ENCODE measurements at regions not wholly inside any gene's neighbourhood (a gene's known extent, or its start where the extent isn't known, plus 50 kb on each side); places are given as distances from the start of the nearest gene placed in this dataset.
"Not testable (repeated sequence)": the region's sequence is repeated elsewhere in the genome, so short reads cannot be mapped to it uniquely, and the experiment has no call there.

GRCh38 chr15:20100604-20101270 lies 440.9 kb downstream of the GOLGA6L6 start:
- not testable (repeated sequence) for DNase-seq (ENCODE audit: low read depth in 2 of 2)

DNA sequence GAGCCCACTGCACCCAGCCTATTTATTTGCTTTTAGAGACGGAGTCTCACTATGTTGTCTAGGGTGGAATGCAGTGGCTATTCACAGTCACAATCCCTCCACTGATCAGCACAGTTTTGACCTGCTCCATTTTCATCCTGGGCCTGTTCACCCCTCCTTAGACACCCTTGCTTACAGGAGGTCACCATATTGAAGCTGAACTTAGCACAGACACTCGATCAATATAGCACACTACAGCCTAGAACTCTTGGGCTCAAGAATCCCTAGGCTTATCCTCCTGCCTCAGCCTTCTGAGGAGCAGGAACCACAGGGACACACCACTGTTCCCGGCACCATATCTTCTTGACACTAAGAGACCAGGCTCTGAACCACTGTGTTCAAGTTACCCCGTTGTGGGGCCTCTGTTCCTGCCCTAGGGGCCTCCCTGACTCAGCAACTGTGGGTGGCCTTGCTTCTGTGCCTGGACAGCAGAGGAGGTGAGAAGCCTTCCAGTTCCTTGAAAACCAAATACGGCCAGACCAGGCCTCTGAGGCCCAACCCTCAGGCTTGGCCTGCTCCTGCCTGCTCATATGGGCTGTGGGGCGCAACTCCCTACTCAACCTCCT lies 445.8 kb downstream of the GOLGA6L6 start:
- not testable (repeated sequence) for DNase-seq (ENCODE audit: low read depth in 2 of 2)

DNA sequence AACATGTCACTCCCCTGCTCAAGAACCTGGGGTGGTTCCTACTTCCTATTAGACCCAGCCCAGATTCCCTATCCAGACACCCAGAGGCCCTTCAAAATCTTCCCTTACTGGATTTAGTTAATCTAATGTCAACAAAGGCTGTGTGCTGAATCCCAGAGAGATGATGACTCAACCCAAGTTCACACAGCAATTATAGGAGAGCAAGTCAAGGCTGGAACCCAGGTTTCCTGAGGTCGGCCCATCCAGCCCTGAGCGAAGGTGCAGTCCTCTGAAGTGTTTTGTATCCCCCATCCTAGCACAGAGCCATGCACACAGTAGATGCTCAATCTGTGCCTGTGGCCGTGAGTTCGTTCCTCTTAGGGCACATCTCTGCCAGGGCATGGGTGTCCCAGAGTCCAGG lies 452.1 kb downstream of the GOLGA6L6 start:
- not testable (repeated sequence) for DNase-seq (ENCODE audit: low read depth in 2 of 2)

- not testable (repeated sequence) for DNase-seq (ENCODE audit: low read depth in 2 of 2)
These were observed 457.6 kb downstream of the GOLGA6L6 start for GRCh38 chr15:20084026-20084425.

DNA sequence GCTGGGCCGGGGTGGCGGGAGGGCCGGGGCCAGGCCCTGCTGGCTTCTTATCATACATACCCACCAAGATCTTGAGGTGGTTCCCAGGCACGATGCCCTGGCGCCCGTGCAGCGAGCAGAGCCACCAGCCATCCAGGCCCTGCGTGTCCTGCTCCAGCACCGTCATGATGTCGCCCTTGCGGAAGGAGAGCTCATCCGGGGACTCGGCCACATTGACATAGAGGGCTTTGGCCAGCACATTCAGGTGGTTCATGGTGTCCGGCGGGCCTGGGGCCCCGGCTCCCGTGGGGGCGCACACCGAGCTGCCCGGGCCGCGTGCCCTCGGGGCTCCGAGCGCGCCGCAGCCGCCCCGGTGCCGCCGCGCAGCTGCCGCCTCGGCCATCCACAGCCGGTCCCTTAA lies 467.5 kb downstream of the GOLGA6L6 start:
- DNase-seq (ENCODE audit: low read depth in 2 of 2), result not testable (repeated sequence)

GRCh38 chr15:20069043-20069442 lies 472.6 kb downstream of the GOLGA6L6 start:
- not testable (repeated sequence) for DNase-seq (ENCODE audit: low read depth in 2 of 2)

- DNase-seq (ENCODE audit: low read depth in 2 of 2), result not testable (repeated sequence)
These were observed 475.4 kb downstream of the GOLGA6L6 start for GRCh38 chr15:20066173-20066572.

DNA sequence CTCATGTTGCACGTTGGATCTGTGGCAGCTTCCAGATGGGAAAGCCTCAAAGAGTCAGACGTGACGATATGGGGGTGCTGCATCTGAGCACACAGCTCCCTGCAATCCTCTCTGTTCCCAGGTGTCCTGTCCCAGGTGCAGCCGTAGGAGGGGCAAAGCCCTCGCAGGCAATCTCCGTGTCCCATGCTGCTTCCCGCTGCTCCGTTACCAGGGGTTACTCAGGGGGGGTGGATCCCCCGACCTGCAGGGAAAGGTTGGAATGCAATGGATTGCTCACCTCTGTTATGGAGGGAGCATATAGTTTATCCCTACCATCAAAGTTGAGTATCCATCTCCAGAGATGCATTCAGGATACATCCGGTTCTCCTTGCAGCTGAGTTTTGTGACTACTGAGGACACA lies 476.1 kb downstream of the GOLGA6L6 start:
- DNase-seq (ENCODE audit: low read depth in 2 of 2), result not testable (repeated sequence)

GRCh38 chr15:20063167-20063566 lies 478.4 kb downstream of the GOLGA6L6 start:
- DNase-seq (ENCODE audit: low read depth in 2 of 2), result not testable (repeated sequence)

- DNase-seq (ENCODE audit: low read depth in 2 of 2), result not testable (repeated sequence)
These were observed 480.8 kb downstream of the GOLGA6L6 start for GRCh38 chr15:20060838-20061237.

DNA sequence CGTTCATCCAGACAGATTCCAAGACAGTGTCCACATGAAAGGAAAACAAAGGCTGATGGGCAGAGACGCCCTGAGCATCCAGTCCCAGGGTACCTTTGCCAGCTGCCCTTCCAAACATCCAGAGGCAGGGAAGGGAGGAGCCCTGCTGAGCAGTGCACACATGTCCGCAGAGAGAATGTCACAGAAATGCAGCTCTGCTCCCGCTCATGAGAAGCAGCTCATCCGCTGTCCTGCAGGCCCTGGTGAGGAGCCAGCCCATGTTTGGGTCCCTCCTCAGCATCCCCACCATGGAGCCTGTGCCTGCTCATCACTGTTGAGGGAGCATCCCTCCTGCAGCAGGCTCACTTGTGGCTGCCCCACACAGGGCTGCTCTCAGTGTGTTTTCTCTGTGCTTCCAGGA lies 484.7 kb downstream of the GOLGA6L6 start:
- not testable (repeated sequence) for DNase-seq (ENCODE audit: low read depth in 2 of 2)

DNA sequence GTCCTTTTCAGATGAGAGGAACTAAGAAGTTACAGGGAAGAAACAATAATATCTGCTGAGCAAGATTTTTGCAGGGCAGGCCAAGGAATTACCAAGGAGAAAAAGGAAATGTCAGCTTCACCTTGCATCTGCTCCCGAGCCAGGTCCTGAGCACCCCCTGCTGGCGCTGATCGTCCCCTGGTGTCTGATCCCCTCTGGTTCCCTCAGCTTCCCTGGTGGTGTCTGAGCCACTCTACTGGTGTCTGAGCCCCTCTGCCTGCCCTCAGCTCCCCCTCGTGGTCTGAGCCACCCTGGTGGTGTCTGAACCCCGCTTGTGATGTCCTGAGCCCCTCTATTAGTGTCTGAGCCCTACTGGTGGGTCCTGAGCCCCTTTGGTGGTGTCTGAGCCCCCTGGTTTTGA lies 485.7 kb downstream of the GOLGA6L6 start:
- DNase-seq (ENCODE audit: low read depth in 2 of 2), result not testable (repeated sequence)

- DNase-seq (ENCODE audit: low read depth in 2 of 2), result not testable (repeated sequence)
These were observed 493.4 kb downstream of the GOLGA6L6 start for GRCh38 chr15:20048189-20048588.

DNA sequence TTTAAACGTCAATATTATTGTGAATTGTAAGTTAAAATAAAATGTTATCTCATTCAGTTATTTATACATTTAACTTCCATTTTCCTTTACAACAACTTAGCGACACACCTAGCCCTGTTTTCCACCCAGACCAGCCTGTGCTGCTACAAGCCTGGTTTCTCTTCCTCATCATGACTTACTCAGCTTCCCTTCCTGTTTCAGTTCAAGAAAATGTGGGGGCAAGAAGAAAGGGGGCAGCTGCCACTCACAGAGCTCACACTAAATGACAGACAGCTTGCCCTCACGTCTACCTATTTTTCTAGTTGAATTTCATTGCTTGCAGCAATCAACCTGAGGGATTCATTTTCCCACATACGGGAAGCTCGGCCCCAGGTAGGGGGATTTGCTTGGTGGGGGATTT lies 496.4 kb downstream of the GOLGA6L6 start:
- not testable (repeated sequence) for DNase-seq (ENCODE audit: low read depth in 2 of 2)

DNA sequence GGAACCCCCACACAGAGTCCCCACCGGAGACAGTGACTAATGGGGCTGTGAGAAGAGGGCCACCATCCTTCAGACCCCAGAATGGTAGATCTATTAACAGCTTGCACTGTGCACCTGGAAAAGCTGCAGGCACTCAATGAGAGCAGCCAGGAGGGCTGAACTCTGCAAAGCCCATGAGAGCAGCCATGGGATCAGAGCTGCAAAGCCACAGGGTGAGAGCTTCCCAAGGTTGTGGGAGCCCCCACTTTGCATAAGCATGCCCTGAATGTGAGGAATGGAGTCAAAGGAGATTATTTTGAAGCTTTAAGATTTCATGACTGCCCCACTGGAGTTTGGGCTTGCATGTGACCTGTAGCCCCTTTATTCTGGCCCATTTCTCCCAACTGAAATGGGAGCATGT lies 500.9 kb downstream of the GOLGA6L6 start:
- not testable (repeated sequence) for DNase-seq (ENCODE audit: low read depth in 2 of 2)

GRCh38 chr15:20025040-20025439 lies 516.6 kb downstream of the GOLGA6L6 start:
- DNase-seq (ENCODE audit: low read depth in 2 of 2), result not testable (repeated sequence)

- DNase-seq (ENCODE audit: low read depth in 2 of 2), result not testable (repeated sequence)
These were observed 519.3 kb downstream of the GOLGA6L6 start for GRCh38 chr15:20022349-20022748.

DNA sequence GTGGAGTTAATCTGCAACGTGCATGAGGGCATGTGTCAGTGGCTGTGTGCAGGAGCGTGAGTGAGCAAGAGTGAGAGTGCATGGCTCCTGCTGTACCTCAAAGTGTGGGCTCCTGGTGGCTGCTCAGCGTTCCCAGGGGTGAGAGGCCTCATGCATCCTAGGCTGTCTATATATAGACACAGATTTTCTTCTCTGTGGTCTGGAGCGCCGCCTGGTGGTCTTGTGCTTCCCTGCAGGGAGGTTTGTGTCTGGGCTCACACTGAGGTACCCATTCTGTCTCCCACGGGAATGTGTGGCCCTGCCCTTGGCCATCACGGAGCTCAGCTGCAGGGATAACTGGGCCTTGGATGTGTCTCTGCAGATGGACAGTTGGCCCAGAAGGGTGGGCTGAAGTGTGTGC lies 520.2 kb downstream of the GOLGA6L6 start:
- not testable (repeated sequence) for DNase-seq (ENCODE audit: low read depth in 2 of 2)

DNA sequence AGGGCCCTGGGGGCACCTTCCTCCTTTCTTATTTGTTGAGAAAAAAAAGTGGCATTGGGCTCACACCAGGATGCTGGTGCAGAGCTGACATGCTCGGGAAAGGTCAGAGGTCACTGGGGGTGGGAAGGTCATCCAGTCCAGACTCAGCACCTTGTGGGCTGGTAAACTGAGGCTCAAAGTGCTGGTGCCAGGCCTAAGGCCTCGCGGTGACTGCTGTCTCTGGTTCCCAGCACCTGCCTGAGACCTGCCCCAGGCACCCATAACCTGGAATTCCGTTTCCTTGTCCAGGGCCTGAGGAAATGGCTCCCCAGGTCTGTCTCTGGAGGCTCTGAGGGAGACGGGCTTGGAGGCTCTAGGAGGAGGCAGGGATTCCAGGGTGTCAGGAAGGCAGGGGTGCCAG lies 521.0 kb downstream of the GOLGA6L6 start:
- not testable (repeated sequence) for DNase-seq (ENCODE audit: low read depth in 2 of 2)

GRCh38 chr15:20019758-20020157 lies 521.8 kb downstream of the GOLGA6L6 start:
- not testable (repeated sequence) for DNase-seq (ENCODE audit: low read depth in 2 of 2)

GRCh38 chr15:20017581-20017980 lies 524.0 kb downstream of the GOLGA6L6 start:
- DNase-seq (ENCODE audit: low read depth in 2 of 2), result not testable (repeated sequence)

- not testable (repeated sequence) for DNase-seq (ENCODE audit: low read depth in 2 of 2)
These were observed 524.7 kb downstream of the GOLGA6L6 start for GRCh38 chr15:20016941-20017340.

DNA sequence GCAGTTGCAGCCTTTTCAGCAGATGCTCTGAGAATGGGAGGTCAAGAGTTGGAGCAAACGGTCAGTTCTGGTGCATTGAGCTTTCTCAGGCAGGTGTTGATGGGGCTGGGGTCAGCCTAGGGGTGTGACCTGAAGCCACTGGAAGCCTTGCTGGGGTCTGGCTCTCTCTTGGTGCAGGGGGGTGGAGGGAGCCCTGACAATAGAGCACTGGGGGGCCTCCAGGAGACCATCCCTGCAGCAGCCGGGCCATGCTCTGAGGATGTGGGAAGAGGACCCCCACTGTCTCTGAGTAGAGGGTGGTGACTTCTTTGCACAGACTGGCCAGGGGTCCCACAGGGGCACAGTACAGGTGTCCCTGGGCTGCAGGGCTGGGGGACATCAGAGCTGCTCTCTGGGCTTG lies 528.8 kb downstream of the GOLGA6L6 start:
- DNase-seq (ENCODE audit: low read depth in 2 of 2), result not testable (repeated sequence)

Measured in activated CD8-positive, alpha-beta memory T cell treated with anti-CD3 and anti-CD28 coated beads for 4 hours (primary cell).